GM12878 (cell line): ENCODE measurements at regions not wholly inside any gene's neighbourhood (a gene's known extent, or its start where the extent isn't known, plus 50 kb on each side); places are given as distances from the start of the nearest gene placed in this dataset.

Experiments used
- ATAC-seq: fragments of 200-7000 bp; cut with Tn5 transposase; 3 replicates; pipeline ENCODE4 v1.9.1; 2020; ENCODE audit warnings: mild to moderate bottlenecking, moderate library complexity
- BruUV-seq: library from RNA; stranded (reverse); fragments of 400-500 nt; replicated peaks from 2 replicates; lab custom pipeline; 2021; lab: Mats Ljungman, UMichigan
- CTCF ChIA-PET: fragments of 300-600 bp; sonication (Branson Sonifier 250); formaldehyde crosslinking; extraction: SDS; loops from one replicate; lab custom pipeline; 2021; ENCODE audit warnings: inconsistent platforms; lab: Yijun Ruan, JAX
- POLR2A ChIA-PET: fragments of 350-600 bp; formaldehyde crosslinking; extraction: SDS; loops from one replicate; lab custom pipeline; 2021; ENCODE audit warnings: inconsistent platforms; lab: Charles Lee
- RAD21 ChIA-PET: fragments of 300-600 bp; sonication (Branson Sonifier 250); formaldehyde crosslinking; loops from one replicate; lab custom pipeline; 2023; ENCODE audit warnings: antibody characterized with exemption; ENCODE audit not compliant: unreplicated experiment; lab: Charles Lee
- SMC1A ChIA-PET: fragments of 300-600 bp; sonication (Branson Sonifier 250); formaldehyde crosslinking; loops from one replicate; lab custom pipeline; 2023; ENCODE audit not compliant: unreplicated experiment, uncharacterized antibody; lab: Charles Lee
- DNase-seq: peaks from one replicate; pipeline ENCODE4 v3.0.0-alpha.2; 2011; ENCODE audit warnings: low read depth, low spot score
- FAIRE-seq: peaks from 3 replicates; lab custom pipeline; 2011; peaks lifted over from hg19 to GRCh38; lab: Jason Lieb, UNC
- H2AFZ ChIP-seq: 2 replicates; pipeline ENCODE4 v1.6.0; 2011; ENCODE audit warnings: low read depth, low read length, control low read depth; ENCODE audit not compliant: control insufficient read depth
- H3K27ac ChIP-seq: 2 replicates; pipeline ENCODE4 v1.5.1; 2011; ENCODE audit warnings: control low read depth; ENCODE audit not compliant: control insufficient read depth, insufficient read depth
- H3K27me3 ChIP-seq, 2 experiments: replicated peaks in 1 of 2; 2 replicates each; pipeline versions ENCODE4 v1.6.0 to v1.6.1; 2011; ENCODE audit warnings: low read length in 1 of 2; ENCODE audit not compliant: control insufficient read depth in 2 of 2, insufficient read depth in 2 of 2
- H3K36me3 ChIP-seq, 2 experiments: 2 replicates each; pipeline ENCODE4 v1.5.1; 2011; ENCODE audit warnings: low read length in 1 of 2; ENCODE audit not compliant: control insufficient read depth in 2 of 2, insufficient read depth in 2 of 2
- H3K4me1 ChIP-seq: 2 replicates; pipeline ENCODE4 v1.6.1; 2011; ENCODE audit warnings: mild to moderate bottlenecking, low read length, moderate library complexity, mixed read lengths; ENCODE audit not compliant: control insufficient read depth, insufficient read depth
- H3K4me2 ChIP-seq: 2 replicates; pipeline ENCODE4 v1.6.0; 2011; ENCODE audit warnings: control low read depth; ENCODE audit not compliant: control insufficient read depth, insufficient read depth
- H3K4me3 ChIP-seq: fragments of 200-600 bp; sonication (generic); 2 replicates; pipeline ENCODE4 v1.5.1; 2016
- H3K79me2 ChIP-seq: 2 replicates; pipeline ENCODE4 v1.6.0; 2011; ENCODE audit warnings: low read length; ENCODE audit not compliant: control insufficient read depth, insufficient read depth
- H3K9ac ChIP-seq: 2 replicates; pipeline ENCODE4 v1.8.0; 2011; ENCODE audit warnings: low read length, control low read depth, mixed read lengths; ENCODE audit not compliant: control insufficient read depth, insufficient read depth
- H3K9me3 ChIP-seq: replicated peaks from 3 replicates; pipeline ENCODE4 v1.5.1; 2011; ENCODE audit warnings: mild to moderate bottlenecking, low read length; ENCODE audit not compliant: control insufficient read depth, insufficient read depth
- H4K20me1 ChIP-seq: 2 replicates; pipeline ENCODE4 v1.6.0; 2011; ENCODE audit not compliant: control insufficient read depth, insufficient read depth
- CHD1 ChIP-seq: IDR thresholded peaks from 2 replicates; pipeline ENCODE4 v1.6.1; 2012; ENCODE audit warnings: low read depth, low read length, improper control_type of control experiment
- CHD2 ChIP-seq: IDR thresholded peaks from 2 replicates; pipeline ENCODE4 v1.6.1; 2011; ENCODE audit warnings: low read depth, low read length, improper control_type of control experiment, borderline replicate concordance
- DPF2 ChIP-seq: fragments of 450-650 bp; IDR thresholded peaks from 2 replicates; pipeline ENCODE4 v1.6.1; 2017; ENCODE audit warnings: mild to moderate bottlenecking
- EGR1 ChIP-seq, 2 experiments: IDR thresholded peaks; 1 replicate in 1 of 2; 2 replicates in 1 of 2; pipeline ENCODE4 v1.6.1; 2011 to 2012; ENCODE audit warnings: low read depth in 2 of 2, low read length in 2 of 2, borderline replicate concordance in 1 of 2, mild to moderate bottlenecking in 1 of 2, moderate library complexity in 1 of 2
- GATAD2B ChIP-seq: fragments of 450-650 bp; conservative IDR thresholded peaks from 2 replicates; pipeline ENCODE4 v1.6.1; 2017; ENCODE audit warnings: low read depth, mild to moderate bottlenecking, moderate library complexity
- KDM1A ChIP-seq: fragments of 200-600 bp; sonication (generic); IDR thresholded peaks from 2 replicates; pipeline ENCODE4 v1.6.1; 2016; ENCODE audit warnings: borderline replicate concordance
- MYB ChIP-seq: fragments of 150-350 bp; IDR thresholded peaks from 2 replicates; pipeline ENCODE4 v1.6.1; 2014; ENCODE audit warnings: mild to moderate bottlenecking, low read depth, low read length, borderline replicate concordance
- NFXL1 ChIP-seq: fragments of 450-650 bp; IDR thresholded peaks from 2 replicates; pipeline ENCODE4 v1.6.1; 2017; ENCODE audit warnings: antibody characterized with exemption, mild to moderate bottlenecking, borderline replicate concordance
- SKIL ChIP-seq: fragments of 450-650 bp; IDR thresholded peaks from 2 replicates; pipeline ENCODE4 v1.6.1; 2017; ENCODE audit warnings: mild to moderate bottlenecking, low read depth, inconsistent platforms; ENCODE audit not compliant: poor library complexity, severe bottlenecking
- SMC3 ChIP-seq: IDR thresholded peaks from 2 replicates; pipeline ENCODE4 v1.6.1; 2011; ENCODE audit warnings: low read length, improper control_type of control experiment, borderline replicate concordance
- STAT3 ChIP-seq: IDR thresholded peaks from 2 replicates; pipeline ENCODE4 v1.6.1; 2011; ENCODE audit warnings: low read depth, low read length, improper control_type of control experiment
- USF1 ChIP-seq: IDR thresholded peaks from 2 replicates; pipeline ENCODE4 v1.6.1; 2011; ENCODE audit warnings: borderline replicate concordance, low read depth, mild to moderate bottlenecking, moderate library complexity, mixed read lengths, low read length; ENCODE audit not compliant: insufficient read depth; ENCODE audit errors: extremely low read length
- WGBS: methylation state at CpG from one replicate; pipeline ENCODE4 v1.1.6; 2016; ENCODE audit warnings: low lambda C conversion rate; ENCODE audit not compliant: insufficient replicate concordance, insufficient coverage; ENCODE audit errors: missing lambda C conversion rate; 5-methylcytosine and 5-hydroxymethylcytosine counted together
- in situ Hi-C: fragments of 300-500 bp; cut with MboI; formaldehyde crosslinking; loops from 9 replicates; pipeline ENCODE4 v1.14.3; 2018; ENCODE audit warnings: mixed read lengths
- intact Hi-C: fragments of 100-400 bp; cut with micrococcal nuclease; formaldehyde crosslinking; loops from one replicate; pipeline ENCODE4 v1.14.2; 2022; ENCODE audit not compliant: unreplicated experiment
- TF ChIP-seq, protein P1 (sequence below): IDR thresholded peaks from 2 replicates; pipeline ENCODE4 v1.6.1; 2011; ENCODE audit warnings: borderline replicate concordance, low read depth, mild to moderate bottlenecking, moderate library complexity, low read length; ENCODE audit not compliant: insufficient read depth, poor library complexity, severe bottlenecking
- TF ChIP-seq, protein P2 (sequence below): IDR thresholded peaks from 2 replicates; pipeline ENCODE4 v1.6.1; 2011; ENCODE audit warnings: low read depth, low read length, improper control_type of control experiment, borderline replicate concordance
- TF ChIP-seq, protein P3 (sequence below): fragments of 450-650 bp; IDR thresholded peaks from 2 replicates; pipeline ENCODE4 v1.6.1; 2016; ENCODE audit warnings: mild to moderate bottlenecking

DNA sequence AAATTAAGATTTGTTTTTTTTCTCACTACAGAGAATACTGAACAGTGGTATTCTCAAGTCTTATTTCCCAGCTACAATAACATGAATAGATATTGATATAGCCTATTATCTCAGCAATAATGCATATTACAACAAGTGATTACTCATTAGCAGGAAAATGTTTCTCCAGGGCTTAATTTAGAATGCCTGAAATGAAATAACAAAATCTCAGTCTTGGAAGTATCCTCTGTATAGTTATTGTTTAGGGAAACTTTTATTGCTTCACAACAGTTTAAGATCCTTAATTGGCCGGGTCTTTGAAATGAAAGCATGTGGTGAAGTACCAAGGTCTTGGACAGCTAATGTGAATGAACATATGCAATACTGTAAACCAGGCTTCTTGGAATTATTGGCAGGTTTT is 79.1 kb upstream of the ZEB1 start:
- DNase-seq (no peak), ATAC-seq (no peak), FAIRE-seq (no peak)
- Histone ChIP-seq H3K9me3 (no peaks in the 10 kb centered on the region), H3K36me3 (no peaks in the 10 kb centered on the region), H3K27me3 (no peaks in the 10 kb centered on the region), H3K4me3 (no peak overlapping the region), H3K4me1 (no peaks in the 10 kb centered on the region), H2AFZ (no peak overlapping the region), H3K4me2 (no peak overlapping the region), H4K20me1 (no peaks in the 10 kb centered on the region), H3K9ac (no peak overlapping the region), H3K27ac (no peak overlapping the region), H3K79me2 (no peaks in the 10 kb centered on the region)
- BruUV-seq: no TSS peak
- CTCF ChIA-PET: no interaction called here
- 91% methylated on average over 1 of the region's 1 CpG for WGBS
- RAD21 ChIA-PET: no interaction called here
- POLR2A ChIA-PET: no interaction called here
- in situ Hi-C loops (no loop called here), intact Hi-C loops (no loop called here)
- SMC1A ChIA-PET: no interaction called here
- TF ChIP-seq CHD1 (no peak), DPF2 (no peak), SMC3 (no peak), NFXL1 (no peak), USF1 (no peak), EGR1 (IDR thresholded peaks at IDR 0.05; ENCODE audit: borderline replicate concordance in 1 of 2, low read depth in 2 of 2, low read length in 2 of 2) (no peak), CHD2 (no peak), STAT3 (no peak), GATAD2B (no peak), MYB (no peak), KDM1A (no peak), SKIL (no peak)
- TF ChIP-seq, protein P1, sequence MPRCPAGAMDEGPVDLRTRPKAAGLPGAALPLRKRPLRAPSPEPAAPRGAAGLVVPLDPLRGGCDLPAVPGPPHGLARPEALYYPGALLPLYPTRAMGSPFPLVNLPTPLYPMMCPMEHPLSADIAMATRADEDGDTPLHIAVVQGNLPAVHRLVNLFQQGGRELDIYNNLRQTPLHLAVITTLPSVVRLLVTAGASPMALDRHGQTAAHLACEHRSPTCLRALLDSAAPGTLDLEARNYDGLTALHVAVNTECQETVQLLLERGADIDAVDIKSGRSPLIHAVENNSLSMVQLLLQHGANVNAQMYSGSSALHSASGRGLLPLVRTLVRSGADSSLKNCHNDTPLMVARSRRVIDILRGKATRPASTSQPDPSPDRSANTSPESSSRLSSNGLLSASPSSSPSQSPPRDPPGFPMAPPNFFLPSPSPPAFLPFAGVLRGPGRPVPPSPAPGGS: no peak
- TF ChIP-seq, protein P2, sequence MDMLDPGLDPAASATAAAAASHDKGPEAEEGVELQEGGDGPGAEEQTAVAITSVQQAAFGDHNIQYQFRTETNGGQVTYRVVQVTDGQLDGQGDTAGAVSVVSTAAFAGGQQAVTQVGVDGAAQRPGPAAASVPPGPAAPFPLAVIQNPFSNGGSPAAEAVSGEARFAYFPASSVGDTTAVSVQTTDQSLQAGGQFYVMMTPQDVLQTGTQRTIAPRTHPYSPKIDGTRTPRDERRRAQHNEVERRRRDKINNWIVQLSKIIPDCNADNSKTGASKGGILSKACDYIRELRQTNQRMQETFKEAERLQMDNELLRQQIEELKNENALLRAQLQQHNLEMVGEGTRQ: no peak
- TF ChIP-seq, protein P3, sequence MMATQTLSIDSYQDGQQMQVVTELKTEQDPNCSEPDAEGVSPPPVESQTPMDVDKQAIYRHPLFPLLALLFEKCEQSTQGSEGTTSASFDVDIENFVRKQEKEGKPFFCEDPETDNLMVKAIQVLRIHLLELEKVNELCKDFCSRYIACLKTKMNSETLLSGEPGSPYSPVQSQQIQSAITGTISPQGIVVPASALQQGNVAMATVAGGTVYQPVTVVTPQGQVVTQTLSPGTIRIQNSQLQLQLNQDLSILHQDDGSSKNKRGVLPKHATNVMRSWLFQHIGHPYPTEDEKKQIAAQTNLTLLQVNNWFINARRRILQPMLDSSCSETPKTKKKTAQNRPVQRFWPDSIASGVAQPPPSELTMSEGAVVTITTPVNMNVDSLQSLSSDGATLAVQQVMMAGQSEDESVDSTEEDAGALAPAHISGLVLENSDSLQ: no peak
